Activated naive CD8-positive, alpha-beta T cell treated with anti-CD3 and anti-CD28 coated beads for 36 hours (primary cell): ENCODE measurements at regions not wholly inside any gene's neighbourhood (a gene's known extent, or its start where the extent isn't known, plus 50 kb on each side); places are given as distances from the start of the nearest gene placed in this dataset.
"Not testable (repeated sequence)": the region's sequence is repeated elsewhere in the genome, so short reads cannot be mapped to it uniquely, and the experiment has no call there.

Experiments
- DNase-seq: peaks from one replicate; pipeline ENCODE4 v3.0.0; 2021
- H3K27ac Mint-ChIP-seq: one replicate; pipeline ENCODE4 v1.8.0; 2022; ENCODE audit warnings: mild to moderate bottlenecking, moderate library complexity, mixed read lengths
- H3K27me3 Mint-ChIP-seq: one replicate; pipeline ENCODE4 v1.8.0; 2022; ENCODE audit warnings: mild to moderate bottlenecking, mixed read lengths
- H3K36me3 Mint-ChIP-seq: one replicate; pipeline ENCODE4 v1.8.0; 2021; ENCODE audit warnings: mild to moderate bottlenecking, mixed read lengths
- H3K4me1 Mint-ChIP-seq: one replicate; pipeline ENCODE4 v1.8.0; 2021; ENCODE audit warnings: mixed read lengths
- H3K4me3 Mint-ChIP-seq: one replicate; pipeline ENCODE4 v1.8.0; 2022; ENCODE audit warnings: mild to moderate bottlenecking, moderate library complexity, mixed read lengths
- H3K9me3 Mint-ChIP-seq: one replicate; pipeline ENCODE4 v1.8.0; 2022; ENCODE audit warnings: mixed read lengths

GRCh38 chr11:103602840-103603239 is 433.6 kb upstream of the DDI1 start:
- H3K4me1 Mint-ChIP-seq, result no peaks in the 10 kb centered on the region
- no peaks in the 10 kb centered on the region for H3K36me3 Mint-ChIP-seq
- no peaks in the 10 kb centered on the region for H3K9me3 Mint-ChIP-seq
- H3K27ac Mint-ChIP-seq, result no peak overlapping the region
- H3K27me3 Mint-ChIP-seq, result peaks cover 34% of the 10 kb centered on the region
- H3K4me3 Mint-ChIP-seq, result no peak overlapping the region
- DNase-seq, result no peak

DNA sequence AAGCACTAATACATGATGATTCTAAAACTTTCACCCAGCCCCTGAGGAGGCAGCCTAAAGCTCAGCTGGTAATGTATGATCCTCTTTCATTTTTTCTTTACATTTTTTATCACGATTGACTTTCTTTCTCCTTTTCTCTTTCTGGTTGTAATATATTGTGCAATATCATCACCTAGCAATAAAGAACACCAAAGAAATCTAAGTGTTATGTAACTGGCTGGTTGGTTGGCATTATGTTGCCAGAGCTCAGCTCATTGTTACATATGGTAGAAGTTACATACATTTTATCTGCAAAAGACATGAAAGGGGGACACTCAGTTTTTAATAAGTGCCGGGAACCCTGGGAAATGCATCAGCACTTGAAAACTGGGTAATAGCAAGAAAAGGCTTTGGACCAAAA is 432.1 kb upstream of the DDI1 start:
- Mint-ChIP-seq H3K4me3 (no peak overlapping the region), H3K9me3 (no peaks in the 10 kb centered on the region), H3K27ac (no peak overlapping the region), H3K4me1 (no peaks in the 10 kb centered on the region), H3K27me3 (peaks cover 34% of the 10 kb centered on the region), H3K36me3 (no peaks in the 10 kb centered on the region)
- no peak for DNase-seq

DNA sequence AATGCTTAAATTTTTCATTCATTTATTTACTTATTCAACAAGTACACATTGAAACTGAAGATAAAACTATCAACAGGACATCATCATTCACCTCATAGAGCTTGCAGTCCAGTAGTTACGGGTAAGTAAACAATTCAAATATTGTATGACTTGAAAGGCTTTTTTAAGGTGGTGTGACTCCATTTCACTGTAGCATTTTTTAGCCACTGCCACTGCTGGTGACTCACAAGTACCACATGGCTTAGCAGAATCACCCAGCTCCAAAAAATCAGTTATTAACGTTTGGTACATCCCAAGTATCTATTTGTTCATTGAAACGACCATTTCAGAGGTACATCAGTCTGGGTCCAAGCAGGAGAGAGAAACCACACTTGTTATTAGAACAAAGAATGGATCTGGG is 427.9 kb upstream of the DDI1 start:
- Mint-ChIP-seq H3K4me1 (no peaks in the 10 kb centered on the region), H3K9me3 (no peaks in the 10 kb centered on the region), H3K27me3 (peaks cover 12% of the 10 kb centered on the region), H3K27ac (no peak overlapping the region), H3K4me3 (no peak overlapping the region), H3K36me3 (no peaks in the 10 kb centered on the region)
- no peak for DNase-seq

- no peak overlapping the region for H3K27ac Mint-ChIP-seq
- no peaks in the 10 kb centered on the region for H3K4me1 Mint-ChIP-seq
- H3K27me3 Mint-ChIP-seq, result peaks cover 17% of the 10 kb centered on the region
- no peak overlapping the region for H3K4me3 Mint-ChIP-seq
- DNase-seq, result no peak
- H3K36me3 Mint-ChIP-seq, result no peaks in the 10 kb centered on the region
- no peaks in the 10 kb centered on the region for H3K9me3 Mint-ChIP-seq
Observed at GRCh38 chr11:103609117-103610066, 427.0 kb upstream of the DDI1 start.

GRCh38 chr11:103610435-103610834 is 426.0 kb upstream of the DDI1 start:
- no peaks in the 10 kb centered on the region for H3K9me3 Mint-ChIP-seq
- no peaks in the 10 kb centered on the region for H3K4me1 Mint-ChIP-seq
- peaks cover 10% of the 10 kb centered on the region for H3K27me3 Mint-ChIP-seq
- no peak overlapping the region for H3K27ac Mint-ChIP-seq
- no peaks in the 10 kb centered on the region for H3K36me3 Mint-ChIP-seq
- no peak overlapping the region for H3K4me3 Mint-ChIP-seq
- no peak for DNase-seq

GRCh38 chr11:103611526-103612260 is 424.7 kb upstream of the DDI1 start:
- H3K27me3 Mint-ChIP-seq, DNase-seq, H3K9me3 Mint-ChIP-seq, H3K27ac Mint-ChIP-seq, H3K4me1 Mint-ChIP-seq, H3K36me3 Mint-ChIP-seq, H3K4me3 Mint-ChIP-seq: not testable (repeated sequence)

DNA sequence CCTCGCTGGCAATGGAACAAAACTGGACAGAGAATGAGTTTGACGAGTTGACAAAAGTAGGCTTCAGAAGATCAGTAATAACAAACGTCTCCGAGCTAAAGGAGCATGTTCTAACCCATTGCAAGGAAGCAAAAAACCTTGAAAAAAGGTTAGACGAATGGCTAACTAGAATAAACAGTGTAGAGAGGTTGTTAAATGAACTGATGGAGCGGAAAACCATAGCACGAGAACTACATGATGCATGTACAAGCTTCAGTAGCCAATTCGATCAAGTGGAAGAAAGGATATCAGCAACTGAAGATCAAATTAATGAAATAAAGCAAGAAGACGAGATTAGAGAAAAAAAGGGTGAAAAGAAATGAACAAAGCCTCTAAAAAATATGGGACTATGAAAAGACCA is 424.0 kb upstream of the DDI1 start:
- not testable (repeated sequence) for H3K4me1 Mint-ChIP-seq, DNase-seq, H3K4me3 Mint-ChIP-seq, H3K9me3 Mint-ChIP-seq, H3K27me3 Mint-ChIP-seq, H3K27ac Mint-ChIP-seq, H3K36me3 Mint-ChIP-seq

GRCh38 chr11:103616586-103616985 is 419.9 kb upstream of the DDI1 start:
- not testable (repeated sequence) for DNase-seq, H3K36me3 Mint-ChIP-seq, H3K27ac Mint-ChIP-seq, H3K4me1 Mint-ChIP-seq, H3K27me3 Mint-ChIP-seq, H3K9me3 Mint-ChIP-seq, H3K4me3 Mint-ChIP-seq

GRCh38 chr11:103618528-103618927 is 417.9 kb upstream of the DDI1 start:
- Mint-ChIP-seq H3K4me3 (no peak overlapping the region), H3K27me3 (peaks cover 14% of the 10 kb centered on the region), H3K4me1 (no peaks in the 10 kb centered on the region), H3K36me3 (no peaks in the 10 kb centered on the region), H3K9me3 (no peaks in the 10 kb centered on the region), H3K27ac (no peak overlapping the region)
- DNase-seq, result no peak

DNA sequence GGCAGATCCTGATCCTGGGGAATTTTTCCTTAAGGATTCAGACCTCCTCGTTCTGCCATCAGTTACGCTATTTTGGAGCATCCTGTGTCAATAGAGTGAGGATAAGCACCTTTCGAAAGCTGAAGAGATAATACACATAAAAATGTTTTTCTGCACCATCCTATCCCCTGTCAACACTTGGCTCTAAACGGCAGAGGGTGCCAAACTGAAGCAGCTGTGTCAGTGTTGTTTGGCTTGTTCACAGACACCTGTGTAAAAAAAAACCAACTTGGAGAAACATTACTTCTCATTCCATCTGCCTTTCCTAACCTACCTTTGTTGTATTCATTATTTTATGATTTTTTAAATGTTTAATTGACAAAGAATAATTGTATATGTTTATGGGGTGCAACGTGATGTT is 417.0 kb upstream of the DDI1 start:
- DNase-seq, result no peak
- no peak overlapping the region for H3K27ac Mint-ChIP-seq
- H3K36me3 Mint-ChIP-seq, result no peaks in the 10 kb centered on the region
- no peaks in the 10 kb centered on the region for H3K9me3 Mint-ChIP-seq
- no peaks in the 10 kb centered on the region for H3K4me1 Mint-ChIP-seq
- peaks cover 9% of the 10 kb centered on the region for H3K27me3 Mint-ChIP-seq
- H3K4me3 Mint-ChIP-seq, result no peak overlapping the region

DNA sequence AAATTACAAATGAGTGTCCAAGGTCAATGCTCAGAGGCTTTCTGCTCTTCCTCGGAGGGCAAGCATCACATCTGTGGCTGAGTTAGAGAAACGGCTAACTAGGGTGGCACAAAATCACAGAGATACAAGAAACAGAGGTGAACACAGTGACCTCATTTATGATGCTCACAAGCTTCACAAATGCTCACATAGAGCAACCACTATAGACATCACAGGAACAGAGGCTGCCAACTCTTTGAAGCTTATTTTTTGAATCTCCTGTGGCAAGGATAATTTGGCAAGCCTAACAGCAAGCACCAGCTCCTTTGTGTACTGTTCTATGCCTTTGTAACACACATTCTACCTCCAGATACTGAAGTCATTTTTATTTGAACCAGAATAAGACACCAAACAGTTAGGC is 416.5 kb upstream of the DDI1 start:
- Mint-ChIP-seq H3K27ac (no peak overlapping the region), H3K4me3 (no peak overlapping the region), H3K9me3 (no peaks in the 10 kb centered on the region), H3K4me1 (no peaks in the 10 kb centered on the region), H3K36me3 (no peaks in the 10 kb centered on the region), H3K27me3 (peaks cover 9% of the 10 kb centered on the region)
- DNase-seq, result no peak

GRCh38 chr11:103622296-103622695 is 414.1 kb upstream of the DDI1 start:
- Mint-ChIP-seq H3K27me3 (peaks cover 9% of the 10 kb centered on the region), H3K9me3 (no peaks in the 10 kb centered on the region)

DNA sequence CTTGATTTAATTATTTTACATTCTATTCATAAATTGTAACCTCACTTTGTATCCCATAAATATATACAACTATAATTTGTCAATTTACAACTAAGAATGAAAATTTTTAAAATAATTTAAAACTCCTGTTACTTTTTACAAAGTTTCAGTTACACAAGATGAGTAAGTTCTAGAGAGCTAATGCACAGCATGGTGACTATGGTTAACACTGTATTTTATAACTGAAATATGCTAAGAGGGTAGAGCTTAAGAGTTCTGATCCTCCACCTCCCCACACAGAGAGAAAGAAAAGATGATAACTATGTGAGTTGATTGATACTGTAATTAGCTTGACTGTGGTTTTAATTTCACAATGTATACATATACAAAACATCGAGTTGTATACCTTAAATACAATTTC is 412.5 kb upstream of the DDI1 start:
- Mint-ChIP-seq H3K9me3 (no peaks in the 10 kb centered on the region), H3K36me3 (no peaks in the 10 kb centered on the region), H3K4me1 (no peaks in the 10 kb centered on the region), H3K27me3 (peaks cover 14% of the 10 kb centered on the region), H3K4me3 (no peak overlapping the region), H3K27ac (no peak overlapping the region)
- DNase-seq, result no peak

More at GRCh38 chr11:103622296-103622695, 414.1 kb upstream of the DDI1 start:
- H3K4me3 Mint-ChIP-seq, result no peak overlapping the region
- H3K36me3 Mint-ChIP-seq, result no peaks in the 10 kb centered on the region
- H3K27ac Mint-ChIP-seq, result no peak overlapping the region
- no peaks in the 10 kb centered on the region for H3K4me1 Mint-ChIP-seq
- DNase-seq, result no peak

DNA sequence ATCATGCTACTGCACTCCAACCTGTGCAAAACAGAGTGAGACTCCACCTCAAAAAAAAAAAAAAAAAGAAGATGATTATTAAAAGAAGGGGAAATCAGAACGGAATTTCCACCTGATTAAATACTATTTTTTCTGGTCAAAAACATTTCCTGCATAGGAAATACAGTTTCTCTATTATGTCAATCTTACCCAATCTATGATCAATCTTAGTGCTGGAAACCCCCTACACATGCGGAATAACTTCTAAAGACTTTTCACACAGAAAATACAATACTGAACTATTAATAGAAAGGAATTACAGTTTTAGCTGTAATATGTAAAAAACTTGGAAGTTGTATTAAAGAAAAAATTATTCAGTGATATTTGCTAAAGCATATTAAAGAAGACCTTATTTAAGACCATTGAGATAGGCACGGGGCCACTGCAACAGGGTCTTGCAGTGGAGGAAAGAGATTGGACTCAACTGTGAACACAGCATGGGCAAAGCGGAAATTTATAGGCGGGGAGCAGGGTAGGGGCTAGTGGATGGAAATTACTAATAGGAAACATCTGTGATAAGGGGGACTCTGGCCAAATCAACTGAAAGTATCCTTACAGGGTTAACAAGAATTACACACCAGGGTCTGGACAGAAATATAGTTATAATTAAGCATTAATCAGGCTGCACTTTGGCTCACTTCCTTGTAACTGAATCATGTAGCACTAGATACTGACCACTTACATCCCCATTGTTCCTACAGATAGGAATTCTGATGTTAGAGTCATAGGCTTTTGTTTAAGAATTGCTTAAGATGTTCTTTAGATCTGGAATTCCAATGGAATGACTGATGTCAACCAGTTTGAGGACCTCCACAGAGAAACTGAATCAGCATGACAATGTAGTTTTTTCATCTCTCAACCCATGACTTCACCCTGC is 411.5 kb upstream of the DDI1 start:
- H3K4me3 Mint-ChIP-seq, result no peak overlapping the region
- H3K4me1 Mint-ChIP-seq, result no peaks in the 10 kb centered on the region
- no peak for DNase-seq
- no peaks in the 10 kb centered on the region for H3K36me3 Mint-ChIP-seq
- H3K9me3 Mint-ChIP-seq, result no peaks in the 10 kb centered on the region
- peaks cover 14% of the 10 kb centered on the region for H3K27me3 Mint-ChIP-seq
- no peak overlapping the region for H3K27ac Mint-ChIP-seq

- Mint-ChIP-seq H3K36me3 (no peaks in the 10 kb centered on the region), H3K27ac (no peak overlapping the region), H3K27me3 (peaks cover 14% of the 10 kb centered on the region)
Observed at GRCh38 chr11:103625624-103625965, 410.8 kb upstream of the DDI1 start.

More at GRCh38 chr11:103625624-103625965, 410.8 kb upstream of the DDI1 start:
- no peak for DNase-seq
- no peaks in the 10 kb centered on the region for H3K4me1 Mint-ChIP-seq
- no peaks in the 10 kb centered on the region for H3K9me3 Mint-ChIP-seq
- no peak overlapping the region for H3K4me3 Mint-ChIP-seq
